Vagina (tissue), 2 donors: ENCODE measurements at regions not wholly inside any gene's neighbourhood (a gene's known extent, or its start where the extent isn't known, plus 50 kb on each side); places are given as distances from the start of the nearest gene placed in this dataset.
"Not testable (repeated sequence)": the region's sequence is repeated elsewhere in the genome, so short reads cannot be mapped to it uniquely, and the experiment has no call there.

Experiments
- POLR2A ChIP-seq, 2 donors: fragments of 450-650 bp; IDR thresholded peaks; one replicate each; pipeline ENCODE4 v1.6.1; 2017; ENCODE audit warnings: antibody characterized with exemption in 2 of 2, mild to moderate bottlenecking in 2 of 2, moderate library complexity in 2 of 2
- TF ChIP-seq, protein P1 (sequence below), 3 experiments: fragments of 450-650 bp in 2 of 3; fragments of 200-600 bp in 1 of 3; sonication (generic) in 1 of 3; IDR thresholded peaks; one replicate each; pipeline ENCODE4 v1.5.1; 2017 to 2019; ENCODE audit warnings: antibody characterized with exemption in 3 of 3, mild to moderate bottlenecking in 2 of 3, moderate library complexity in 2 of 3

DNA sequence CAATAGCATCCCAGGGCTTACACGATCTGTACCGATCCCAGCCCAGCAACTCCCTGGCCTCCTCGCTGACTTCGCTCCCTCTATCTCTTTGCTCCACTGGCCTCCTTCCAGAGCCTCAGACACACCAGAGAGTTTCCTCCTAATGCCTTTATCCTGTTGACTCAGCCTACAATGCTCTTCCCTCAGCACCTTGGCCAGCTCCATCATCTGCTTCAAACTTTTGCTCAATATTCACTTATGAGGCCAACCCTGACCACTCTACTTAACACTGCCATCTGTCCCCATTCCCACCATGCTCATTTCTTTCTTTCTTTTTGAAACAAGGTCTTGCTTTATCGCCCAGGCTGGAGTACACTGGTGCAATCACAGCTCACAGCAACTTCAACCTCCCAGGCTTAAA is 180.9 kb downstream of the CEP170 start:
- TF ChIP-seq POLR2A (IDR thresholded peaks at IDR 0.05): not testable (repeated sequence)
- TF ChIP-seq, protein P1, sequence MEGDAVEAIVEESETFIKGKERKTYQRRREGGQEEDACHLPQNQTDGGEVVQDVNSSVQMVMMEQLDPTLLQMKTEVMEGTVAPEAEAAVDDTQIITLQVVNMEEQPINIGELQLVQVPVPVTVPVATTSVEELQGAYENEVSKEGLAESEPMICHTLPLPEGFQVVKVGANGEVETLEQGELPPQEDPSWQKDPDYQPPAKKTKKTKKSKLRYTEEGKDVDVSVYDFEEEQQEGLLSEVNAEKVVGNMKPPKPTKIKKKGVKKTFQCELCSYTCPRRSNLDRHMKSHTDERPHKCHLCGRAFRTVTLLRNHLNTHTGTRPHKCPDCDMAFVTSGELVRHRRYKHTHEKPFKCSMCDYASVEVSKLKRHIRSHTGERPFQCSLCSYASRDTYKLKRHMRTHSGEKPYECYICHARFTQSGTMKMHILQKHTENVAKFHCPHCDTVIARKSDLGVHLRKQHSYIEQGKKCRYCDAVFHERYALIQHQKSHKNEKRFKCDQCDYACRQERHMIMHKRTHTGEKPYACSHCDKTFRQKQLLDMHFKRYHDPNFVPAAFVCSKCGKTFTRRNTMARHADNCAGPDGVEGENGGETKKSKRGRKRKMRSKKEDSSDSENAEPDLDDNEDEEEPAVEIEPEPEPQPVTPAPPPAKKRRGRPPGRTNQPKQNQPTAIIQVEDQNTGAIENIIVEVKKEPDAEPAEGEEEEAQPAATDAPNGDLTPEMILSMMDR (IDR thresholded peaks at IDR 0.05): not testable (repeated sequence)
